Gastroesophageal sphincter (tissue), 4 donors: ENCODE measurements at regions not wholly inside any gene's neighbourhood (a gene's known extent, or its start where the extent isn't known, plus 50 kb on each side); places are given as distances from the start of the nearest gene placed in this dataset.

Experiments used
- ATAC-seq: fragments of 150-250 bp; one replicate; pipeline ENCODE4 v1.9.1; 2016; ENCODE audit warnings: mild to moderate bottlenecking, moderate library complexity
- H3K27ac ChIP-seq, 4 donors: fragments of 200-600 bp; sonication (generic) in 3 of 4; 1 replicate in 3 of 4; 2 replicates in 1 of 4; pipeline ENCODE4 v1.5.1; 2016 to 2019
- H3K27me3 ChIP-seq: fragments of 200-600 bp; sonication (generic); one replicate; pipeline ENCODE4 v1.5.1; 2019
- H3K36me3 ChIP-seq, 2 donors: fragments of 200-600 bp; sonication (generic); one replicate each; pipeline ENCODE4 v1.5.1; 2019; ENCODE audit warnings: control low read depth in 1 of 2
- H3K4me1 ChIP-seq, 3 donors: fragments of 200-600 bp; sonication (generic); 1 replicate in 2 of 3; 2 replicates in 1 of 3; pipeline ENCODE4 v1.5.1; 2016 to 2019; ENCODE audit warnings: control low read depth in 2 of 3
- H3K4me3 ChIP-seq, 2 donors: fragments of 200-600 bp; sonication (generic); one replicate each; pipeline ENCODE4 v1.5.1; 2019; ENCODE audit warnings: mild to moderate bottlenecking in 1 of 2, moderate library complexity in 1 of 2
- H3K9me3 ChIP-seq, 3 donors: fragments of 200-600 bp; sonication (generic); one replicate each; pipeline ENCODE4 v1.5.1; 2017 to 2019; ENCODE audit warnings: control low read depth in 2 of 3
- CTCF ChIP-seq, 4 experiments: fragments of 200-600 bp in 2 of 4; fragments of 450-650 bp in 2 of 4; sonication (generic) in 1 of 4; IDR thresholded peaks; one replicate each; pipeline ENCODE4 v1.5.1; 2017 to 2019; ENCODE audit warnings: antibody characterized with exemption in 4 of 4, mild to moderate bottlenecking in 2 of 4, moderate library complexity in 2 of 4
- EP300 ChIP-seq: sonication (generic); formaldehyde crosslinking; IDR thresholded peaks from one replicate; pipeline ENCODE4 v1.6.1; 2017; ENCODE audit warnings: antibody characterized with exemption, mild to moderate bottlenecking
- POLR2A ChIP-seq, 2 donors: fragments of 450-650 bp; IDR thresholded peaks; one replicate each; pipeline ENCODE4 v1.6.1; 2017; ENCODE audit warnings: antibody characterized with exemption in 2 of 2, mild to moderate bottlenecking in 2 of 2, moderate library complexity in 1 of 2
- POLR2AphosphoS5 ChIP-seq: sonication (generic); formaldehyde crosslinking; IDR thresholded peaks from one replicate; pipeline ENCODE4 v1.6.1; 2017; ENCODE audit warnings: antibody characterized with exemption
- WGBS, 2 donors: methylation state at CpG; one replicate each; pipeline ENCODE4 v1.1.5; 2018; ENCODE audit warnings: low coverage in 1 of 2; 5-methylcytosine and 5-hydroxymethylcytosine counted together

GRCh38 chr14:85306024-85306423, 223.9 kb upstream of the FLRT2 start:
- ATAC-seq, result no peak
- WGBS, 2 donors, result 85 to 90% methylated on average over 3 of the region's 3 CpGs
- Histone ChIP-seq H3K27ac (no peak overlapping the region), H3K4me1 (no peaks in the 10 kb centered on the region), H3K27me3 (no peaks in the 10 kb centered on the region), H3K4me3 (no peak overlapping the region), H3K9me3 (no peaks in the 10 kb centered on the region), H3K36me3 (no peaks in the 10 kb centered on the region)
- TF ChIP-seq POLR2A (IDR thresholded peaks at IDR 0.05), result no peak
- no peak for TF ChIP-seq EP300
- TF ChIP-seq CTCF (IDR thresholded peaks at IDR 0.05), result no peak
- TF ChIP-seq POLR2AphosphoS5, result no peak

- ATAC-seq, result no peak
- 22 to 34% methylated on average over 4 to 5 of the region's 8 CpGs for WGBS, 2 donors
Measured at GRCh38 chr14:85308531-85309300, 221.2 kb upstream of the FLRT2 start.

GRCh38 chr14:85310491-85311272, 219.3 kb upstream of the FLRT2 start:
- H3K9me3 ChIP-seq, result no peaks in the 10 kb centered on the region
- H3K4me1 ChIP-seq, result no peaks in the 10 kb centered on the region
- TF ChIP-seq POLR2A (IDR thresholded peaks at IDR 0.05) (no peak), POLR2AphosphoS5 (no peak), EP300 (no peak), CTCF (IDR thresholded peaks at IDR 0.05) (no peak)
- no peaks in the 10 kb centered on the region for H3K27me3 ChIP-seq
- no peak overlapping the region for H3K4me3 ChIP-seq
- no peaks in the 10 kb centered on the region for H3K36me3 ChIP-seq
- WGBS, 2 donors, result 87 to 88% methylated on average over 4 to 8 of the region's 8 CpGs
- no peak overlapping the region for H3K27ac ChIP-seq
- no peak for ATAC-seq

More at GRCh38 chr14:85308531-85309300, 221.2 kb upstream of the FLRT2 start:
- no peaks in the 10 kb centered on the region for H3K4me1 ChIP-seq
- no peaks in the 10 kb centered on the region for H3K36me3 ChIP-seq
- no peak overlapping the region for H3K4me3 ChIP-seq
- no peaks in the 10 kb centered on the region for H3K9me3 ChIP-seq
- H3K27me3 ChIP-seq, result no peaks in the 10 kb centered on the region
- H3K27ac ChIP-seq, result no peak overlapping the region
- TF ChIP-seq CTCF (IDR thresholded peaks at IDR 0.05) (no peak), POLR2AphosphoS5 (no peak), POLR2A (IDR thresholded peaks at IDR 0.05) (no peak), EP300 (no peak)

GRCh38 chr14:85313560-85314207, 216.3 kb upstream of the FLRT2 start:
- Histone ChIP-seq H3K27me3 (no peaks in the 10 kb centered on the region), H3K4me1 (no peaks in the 10 kb centered on the region), H3K9me3 (no peaks in the 10 kb centered on the region), H3K36me3 (no peaks in the 10 kb centered on the region), H3K4me3 (no peak overlapping the region), H3K27ac (no peak overlapping the region)
- no peak for ATAC-seq
- WGBS, 2 donors, result 71 to 88% methylated on average over 2 of the region's 2 CpGs
- TF ChIP-seq POLR2A (IDR thresholded peaks at IDR 0.05) (no peak), EP300 (no peak), CTCF (IDR thresholded peaks at IDR 0.05) (no peak)
